ENCODE measurements at regions not wholly inside any gene's neighbourhood (a gene's known extent, or its start where the extent isn't known, plus 50 kb on each side); places are given as distances from the start of the nearest gene placed in this dataset.

DNA sequence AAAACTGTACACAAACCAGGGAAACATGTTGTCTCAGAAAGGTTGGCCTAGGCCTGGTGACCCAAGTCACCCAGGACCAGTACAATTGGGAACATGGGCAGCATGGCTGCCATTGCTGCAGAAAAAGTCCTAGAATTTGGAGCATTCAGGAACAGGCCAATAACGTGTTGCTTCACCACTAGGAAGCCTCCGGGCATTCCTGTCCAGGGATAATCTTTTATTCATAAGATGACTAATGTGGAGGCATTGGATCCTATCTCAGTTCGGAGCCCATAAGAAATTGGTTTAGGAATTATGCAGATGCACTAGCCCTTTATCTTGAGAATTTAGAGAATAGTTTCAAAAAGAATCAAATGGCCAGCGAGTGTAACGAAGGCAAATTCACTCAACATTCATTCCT is 242.8 kb upstream of the NDST4 start:
- no peaks in the 10 kb centered on the region for H3K4me1 ChIP-seq (ENCODE audit: control insufficient read depth, insufficient read depth, low read length)
- H3K9me3 ChIP-seq (ENCODE audit: control insufficient read depth, insufficient read depth, low read depth, low read length) = no peaks in the 10 kb centered on the region
- H3K27ac ChIP-seq (ENCODE audit: extremely low read depth, low read depth, low read length) = no peak overlapping the region
- TF ChIP-seq ZEB2 (tag by site-specific recombination; IDR thresholded peaks at IDR 0.05) (no peak), KLF10 (tag by site-specific recombination; IDR thresholded peaks at IDR 0.05) (no peak), ZNF155 (tag by site-specific recombination; IDR thresholded peaks at IDR 0.05) (no peak), SCRT2 (tag by site-specific recombination; IDR thresholded peaks at IDR 0.05) (no peak), ZBTB10 (tag by site-specific recombination; IDR thresholded peaks at IDR 0.05) (no peak), INSM2 (tag by site-specific recombination; IDR thresholded peaks at IDR 0.05) (no peak), ZNF292 (tag by site-specific recombination; IDR thresholded peaks at IDR 0.05; ENCODE audit: borderline replicate concordance, low read depth) (no peak), ZNF473 (tag by site-specific recombination; IDR thresholded peaks at IDR 0.05) (no peak), ZNF585B (tag by site-specific recombination; IDR thresholded peaks at IDR 0.05) (no peak), MZF1 (tag by site-specific recombination; IDR thresholded peaks at IDR 0.05; ENCODE audit: borderline replicate concordance) (no peak), ZNF157 (tag by site-specific recombination; IDR thresholded peaks at IDR 0.05) (no peak), ZNF549 (tag by site-specific recombination; IDR thresholded peaks at IDR 0.05) (no peak), ZNF114 (tag by site-specific recombination; IDR thresholded peaks at IDR 0.05) (no peak), ZNF560 (tag by site-specific recombination; IDR thresholded peaks at IDR 0.05; ENCODE audit: borderline replicate concordance) (no peak), ZNF514 (tag by site-specific recombination; IDR thresholded peaks at IDR 0.05) (no peak)
- TF ChIP-seq, protein P1, sequence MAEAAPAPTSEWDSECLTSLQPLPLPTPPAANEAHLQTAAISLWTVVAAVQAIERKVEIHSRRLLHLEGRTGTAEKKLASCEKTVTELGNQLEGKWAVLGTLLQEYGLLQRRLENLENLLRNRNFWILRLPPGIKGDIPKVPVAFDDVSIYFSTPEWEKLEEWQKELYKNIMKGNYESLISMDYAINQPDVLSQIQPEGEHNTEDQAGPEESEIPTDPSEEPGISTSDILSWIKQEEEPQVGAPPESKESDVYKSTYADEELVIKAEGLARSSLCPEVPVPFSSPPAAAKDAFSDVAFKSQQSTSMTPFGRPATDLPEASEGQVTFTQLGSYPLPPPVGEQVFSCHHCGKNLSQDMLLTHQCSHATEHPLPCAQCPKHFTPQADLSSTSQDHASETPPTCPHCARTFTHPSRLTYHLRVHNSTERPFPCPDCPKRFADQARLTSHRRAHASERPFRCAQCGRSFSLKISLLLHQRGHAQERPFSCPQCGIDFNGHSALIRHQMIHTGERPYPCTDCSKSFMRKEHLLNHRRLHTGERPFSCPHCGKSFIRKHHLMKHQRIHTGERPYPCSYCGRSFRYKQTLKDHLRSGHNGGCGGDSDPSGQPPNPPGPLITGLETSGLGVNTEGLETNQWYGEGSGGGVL (tag by site-specific recombination; IDR thresholded peaks at IDR 0.05) = no peak
- TF ChIP-seq, protein P2, sequence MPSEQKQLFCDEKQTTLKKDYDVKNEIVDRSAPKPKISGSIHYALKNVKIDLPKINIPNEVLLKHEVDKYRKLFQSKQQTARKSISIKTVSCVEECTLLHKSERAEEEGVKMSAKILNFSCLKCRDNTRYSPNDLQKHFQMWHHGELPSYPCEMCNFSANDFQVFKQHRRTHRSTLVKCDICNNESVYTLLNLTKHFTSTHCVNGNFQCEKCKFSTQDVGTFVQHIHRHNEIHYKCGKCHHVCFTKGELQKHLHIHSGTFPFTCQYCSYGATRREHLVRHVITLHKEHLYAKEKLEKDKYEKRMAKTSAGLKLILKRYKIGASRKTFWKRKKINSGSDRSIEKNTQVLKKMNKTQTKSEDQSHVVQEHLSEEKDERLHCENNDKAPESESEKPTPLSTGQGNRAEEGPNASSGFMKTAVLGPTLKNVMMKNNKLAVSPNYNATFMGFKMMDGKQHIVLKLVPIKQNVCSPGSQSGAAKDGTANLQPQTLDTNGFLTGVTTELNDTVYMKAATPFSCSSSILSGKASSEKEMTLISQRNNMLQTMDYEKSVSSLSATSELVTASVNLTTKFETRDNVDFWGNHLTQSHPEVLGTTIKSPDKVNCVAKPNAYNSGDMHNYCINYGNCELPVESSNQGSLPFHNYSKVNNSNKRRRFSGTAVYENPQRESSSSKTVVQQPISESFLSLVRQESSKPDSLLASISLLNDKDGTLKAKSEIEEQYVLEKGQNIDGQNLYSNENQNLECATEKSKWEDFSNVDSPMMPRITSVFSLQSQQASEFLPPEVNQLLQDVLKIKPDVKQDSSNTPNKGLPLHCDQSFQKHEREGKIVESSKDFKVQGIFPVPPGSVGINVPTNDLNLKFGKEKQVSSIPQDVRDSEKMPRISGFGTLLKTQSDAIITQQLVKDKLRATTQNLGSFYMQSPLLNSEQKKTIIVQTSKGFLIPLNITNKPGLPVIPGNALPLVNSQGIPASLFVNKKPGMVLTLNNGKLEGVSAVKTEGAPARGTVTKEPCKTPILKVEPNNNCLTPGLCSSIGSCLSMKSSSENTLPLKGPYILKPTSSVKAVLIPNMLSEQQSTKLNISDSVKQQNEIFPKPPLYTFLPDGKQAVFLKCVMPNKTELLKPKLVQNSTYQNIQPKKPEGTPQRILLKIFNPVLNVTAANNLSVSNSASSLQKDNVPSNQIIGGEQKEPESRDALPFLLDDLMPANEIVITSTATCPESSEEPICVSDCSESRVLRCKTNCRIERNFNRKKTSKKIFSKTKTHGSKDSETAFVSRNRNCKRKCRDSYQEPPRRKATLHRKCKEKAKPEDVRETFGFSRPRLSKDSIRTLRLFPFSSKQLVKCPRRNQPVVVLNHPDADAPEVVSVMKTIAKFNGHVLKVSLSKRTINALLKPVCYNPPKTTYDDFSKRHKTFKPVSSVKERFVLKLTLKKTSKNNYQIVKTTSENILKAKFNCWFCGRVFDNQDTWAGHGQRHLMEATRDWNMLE (tag by site-specific recombination; conservative IDR thresholded peaks at IDR 0.05; ENCODE audit: low read depth) = no peak
- TF ChIP-seq, protein P3, sequence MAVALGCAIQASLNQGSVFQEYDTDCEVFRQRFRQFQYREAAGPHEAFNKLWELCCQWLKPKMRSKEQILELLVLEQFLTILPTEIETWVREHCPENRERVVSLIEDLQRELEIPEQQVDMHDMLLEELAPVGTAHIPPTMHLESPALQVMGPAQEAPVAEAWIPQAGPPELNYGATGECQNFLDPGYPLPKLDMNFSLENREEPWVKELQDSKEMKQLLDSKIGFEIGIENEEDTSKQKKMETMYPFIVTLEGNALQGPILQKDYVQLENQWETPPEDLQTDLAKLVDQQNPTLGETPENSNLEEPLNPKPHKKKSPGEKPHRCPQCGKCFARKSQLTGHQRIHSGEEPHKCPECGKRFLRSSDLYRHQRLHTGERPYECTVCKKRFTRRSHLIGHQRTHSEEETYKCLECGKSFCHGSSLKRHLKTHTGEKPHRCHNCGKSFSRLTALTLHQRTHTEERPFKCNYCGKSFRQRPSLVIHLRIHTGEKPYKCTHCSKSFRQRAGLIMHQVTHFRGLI (tag by site-specific recombination; IDR thresholded peaks at IDR 0.05) = no peak
- TF ChIP-seq, protein P4, sequence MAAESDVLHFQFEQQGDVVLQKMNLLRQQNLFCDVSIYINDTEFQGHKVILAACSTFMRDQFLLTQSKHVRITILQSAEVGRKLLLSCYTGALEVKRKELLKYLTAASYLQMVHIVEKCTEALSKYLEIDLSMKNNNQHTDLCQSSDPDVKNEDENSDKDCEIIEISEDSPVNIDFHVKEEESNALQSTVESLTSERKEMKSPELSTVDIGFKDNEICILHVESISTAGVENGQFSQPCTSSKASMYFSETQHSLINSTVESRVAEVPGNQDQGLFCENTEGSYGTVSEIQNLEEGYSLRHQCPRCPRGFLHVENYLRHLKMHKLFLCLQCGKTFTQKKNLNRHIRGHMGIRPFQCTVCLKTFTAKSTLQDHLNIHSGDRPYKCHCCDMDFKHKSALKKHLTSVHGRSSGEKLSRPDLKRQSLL (tag by site-specific recombination; IDR thresholded peaks at IDR 0.05) = no peak
- no peaks in the 10 kb centered on the region for H3K36me3 ChIP-seq (ENCODE audit: control insufficient read depth in 2 of 2, insufficient read depth in 1 of 2, low read length in 2 of 2)
- POLR2A ChIA-PET = no interaction called here
- CTCF ChIA-PET = no interaction called here
- no peak overlapping the region for H3K4me3 ChIP-seq (ENCODE audit: low read depth, low read length)
